OCI-LY1 (cell line): ENCODE measurements at regions not wholly inside any gene's neighbourhood (a gene's known extent, or its start where the extent isn't known, plus 50 kb on each side); places are given as distances from the start of the nearest gene placed in this dataset.

Experiments
- H2AFZ ChIP-seq: fragments of 200-600 bp; sonication (generic), shearing (Covaris generic); 2 replicates; pipeline ENCODE4 v1.6.0; 2014; ENCODE audit warnings: antibody characterized with exemption, mild to moderate bottlenecking, low read length
- H3F3A ChIP-seq: fragments of 200-600 bp; sonication (generic), shearing (Covaris generic); 2 replicates; pipeline ENCODE4 v1.6.0; 2014; ENCODE audit warnings: mild to moderate bottlenecking, antibody characterized with exemption, low read length, moderate library complexity; ENCODE audit not compliant: insufficient read depth
- H3K27ac ChIP-seq: fragments of 200-600 bp; sonication (generic); 2 replicates; pipeline ENCODE4 v1.5.1; 2014; ENCODE audit warnings: low read length, mixed run types, mild to moderate bottlenecking, low read depth; ENCODE audit not compliant: poor library complexity, severe bottlenecking
- H3K27me3 ChIP-seq: fragments of 200-600 bp; sonication (generic); 2 replicates; pipeline ENCODE4 v1.6.0; 2014; ENCODE audit warnings: antibody characterized with exemption, mild to moderate bottlenecking, low read length, moderate library complexity; ENCODE audit not compliant: insufficient read depth
- H3K36me3 ChIP-seq: fragments of 200-600 bp; sonication (generic); 2 replicates; pipeline ENCODE4 v1.6.1; 2014; ENCODE audit warnings: mild to moderate bottlenecking, antibody characterized with exemption, low read length, moderate library complexity, mixed read lengths; ENCODE audit not compliant: insufficient read depth
- H3K4me1 ChIP-seq: fragments of 200-600 bp; sonication (generic); 2 replicates; pipeline ENCODE4 v1.5.1; 2014; ENCODE audit warnings: mild to moderate bottlenecking, low read length, moderate library complexity; ENCODE audit not compliant: insufficient read depth, severe bottlenecking
- H3K4me2 ChIP-seq: fragments of 200-600 bp; sonication (generic), shearing (Covaris generic); 2 replicates; pipeline ENCODE4 v1.6.1; 2014; ENCODE audit warnings: low read length
- H3K4me3 ChIP-seq: fragments of 200-600 bp; sonication (generic); 2 replicates; pipeline ENCODE4 v1.5.1; 2014; ENCODE audit warnings: low read length, low read depth, mild to moderate bottlenecking, mixed read lengths; ENCODE audit not compliant: poor library complexity, severe bottlenecking
- H3K79me2 ChIP-seq: fragments of 200-600 bp; shearing (Covaris generic); 2 replicates; pipeline ENCODE4 v1.6.1; 2016; ENCODE audit warnings: mixed run types, low read length, mixed read lengths; ENCODE audit not compliant: insufficient read depth
- H3K9ac ChIP-seq: fragments of 200-600 bp; sonication (generic), shearing (Covaris generic); 2 replicates; pipeline ENCODE4 v1.6.1; 2014; ENCODE audit warnings: mild to moderate bottlenecking, low read length, mixed read lengths
- H3K9me2 ChIP-seq: fragments of 200-600 bp; sonication (generic), shearing (Covaris generic); 2 replicates; pipeline ENCODE4 v1.6.1; 2014; ENCODE audit warnings: low read depth, mild to moderate bottlenecking, low read length, mixed read lengths
- H3K9me3 ChIP-seq: fragments of 200-600 bp; shearing (Covaris generic); 2 replicates; pipeline ENCODE4 v1.6.1; 2014; ENCODE audit warnings: low read length, mixed read lengths
- H4K20me1 ChIP-seq: fragments of 200-600 bp; sonication (generic), shearing (Covaris generic); 2 replicates; pipeline ENCODE4 v1.6.0; 2016; ENCODE audit warnings: mild to moderate bottlenecking, low read length; ENCODE audit not compliant: insufficient read depth
- CTCF ChIP-seq: fragments of 200-600 bp; sonication (generic), shearing (Covaris generic); IDR thresholded peaks from 2 replicates; pipeline ENCODE4 v1.5.1; 2017; ENCODE audit warnings: mild to moderate bottlenecking, antibody characterized with exemption, low read length, moderate library complexity, mixed read lengths
- EZH2 ChIP-seq: fragments of 200-600 bp; sonication (generic), shearing (Covaris generic); IDR thresholded peaks from 2 replicates; pipeline ENCODE4 v1.8.0; 2017; ENCODE audit warnings: borderline replicate concordance, mixed run types, mild to moderate bottlenecking, antibody characterized with exemption, low read length, moderate library complexity, mixed read lengths

- no peaks in the 10 kb centered on the region for H3K27me3 ChIP-seq
- no peak overlapping the region for H3K4me2 ChIP-seq
- H3K27ac ChIP-seq = no peak overlapping the region
- no peaks in the 10 kb centered on the region for H3K9me2 ChIP-seq
- H3K9me3 ChIP-seq = no peaks in the 10 kb centered on the region
- no peaks in the 10 kb centered on the region for H3K79me2 ChIP-seq
- no peaks in the 10 kb centered on the region for H3F3A ChIP-seq
- no peaks in the 10 kb centered on the region for H3K36me3 ChIP-seq
- H3K9ac ChIP-seq = no peak overlapping the region
- H4K20me1 ChIP-seq = no peaks in the 10 kb centered on the region
- H2AFZ ChIP-seq = no peak overlapping the region
- TF ChIP-seq CTCF (no peak), EZH2 (no peak)
- no peak overlapping the region for H3K4me3 ChIP-seq
- no peaks in the 10 kb centered on the region for H3K4me1 ChIP-seq
Observed at GRCh38 chr4:18511727-18512126, 490.2 kb upstream of the LCORL start.

GRCh38 chr4:18508786-18509185 is 487.2 kb upstream of the LCORL start:
- H3K9me3 ChIP-seq = no peaks in the 10 kb centered on the region
- H3K4me2 ChIP-seq = no peak overlapping the region
- H2AFZ ChIP-seq = no peak overlapping the region
- no peak overlapping the region for H3K9ac ChIP-seq
- H4K20me1 ChIP-seq = no peaks in the 10 kb centered on the region
- no peak overlapping the region for H3K27ac ChIP-seq
- H3F3A ChIP-seq = no peaks in the 10 kb centered on the region
- no peaks in the 10 kb centered on the region for H3K4me1 ChIP-seq
- TF ChIP-seq CTCF = no peak
- TF ChIP-seq EZH2 = no peak
- H3K9me2 ChIP-seq = no peaks in the 10 kb centered on the region
- no peaks in the 10 kb centered on the region for H3K79me2 ChIP-seq
- H3K27me3 ChIP-seq = no peaks in the 10 kb centered on the region
- H3K36me3 ChIP-seq = no peaks in the 10 kb centered on the region
- no peak overlapping the region for H3K4me3 ChIP-seq

GRCh38 chr4:18480928-18481327 is 459.4 kb upstream of the LCORL start:
- Histone ChIP-seq H4K20me1 (no peaks in the 10 kb centered on the region), H3K4me2 (no peak overlapping the region), H2AFZ (no peak overlapping the region), H3K79me2 (no peaks in the 10 kb centered on the region), H3K27ac (no peak overlapping the region), H3K27me3 (no peaks in the 10 kb centered on the region), H3K36me3 (no peaks in the 10 kb centered on the region), H3K9me3 (no peaks in the 10 kb centered on the region), H3K4me1 (no peaks in the 10 kb centered on the region), H3K9me2 (no peaks in the 10 kb centered on the region), H3K9ac (no peak overlapping the region), H3K4me3 (no peak overlapping the region), H3F3A (no peaks in the 10 kb centered on the region)
- no peak for TF ChIP-seq CTCF
- TF ChIP-seq EZH2 = no peak
